PFSK-1 (cell line): ENCODE measurements at regions not wholly inside any gene's neighbourhood (a gene's known extent, or its start where the extent isn't known, plus 50 kb on each side); places are given as distances from the start of the nearest gene placed in this dataset.

Experiments
- FOXP2 ChIP-seq: optimal IDR thresholded peaks from 2 replicates; pipeline ENCODE3; 2011; ENCODE audit warnings: borderline replicate concordance, control low read depth, inconsistent platforms; ENCODE audit not compliant: insufficient read depth; ENCODE audit errors: extremely low read length, extremely low read depth
- POLR2AphosphoS5 ChIP-seq: IDR thresholded peaks from 2 replicates; pipeline ENCODE4 v1.6.1; 2012; ENCODE audit warnings: low read depth, mild to moderate bottlenecking, control low read depth, low read length, moderate library complexity
- REST ChIP-seq, 2 experiments: IDR thresholded peaks; 2 replicates each; pipeline versions ENCODE4 v1.6.1 to v1.8.0; 2011 to 2012; ENCODE audit warnings: low read depth in 2 of 2, low read length in 2 of 2, control low read depth in 1 of 2, inconsistent platforms in 1 of 2, mild to moderate bottlenecking in 1 of 2, moderate library complexity in 1 of 2; ENCODE audit not compliant: insufficient read depth in 1 of 2
- SIN3A ChIP-seq: IDR thresholded peaks from 2 replicates; pipeline ENCODE4 v1.6.1; 2012; ENCODE audit warnings: mild to moderate bottlenecking, low read length, moderate library complexity, borderline replicate concordance; ENCODE audit not compliant: insufficient read depth
- TAF1 ChIP-seq: IDR thresholded peaks from 2 replicates; pipeline ENCODE4 v1.6.1; 2012; ENCODE audit warnings: low read length, control low read depth, borderline replicate concordance; ENCODE audit not compliant: insufficient read depth

- no peak for TF ChIP-seq FOXP2
- no peak for TF ChIP-seq REST (IDR thresholded peaks at IDR 0.05; ENCODE audit: insufficient read depth in 1 of 2, low read depth in 2 of 2, low read length in 2 of 2)
- TF ChIP-seq TAF1 = no peak
- TF ChIP-seq SIN3A = no peak
- TF ChIP-seq POLR2AphosphoS5 = no peak
Measured at GRCh38 chr2:105150231-105150630, 91.3 kb upstream of the GPR45 start.

- TF ChIP-seq TAF1 (no peak), FOXP2 (no peak), POLR2AphosphoS5 (no peak), SIN3A (no peak), REST (IDR thresholded peaks at IDR 0.05; ENCODE audit: insufficient read depth in 1 of 2, low read depth in 2 of 2, low read length in 2 of 2) (no peak)
Measured at GRCh38 chr2:105154119-105154818, 87.3 kb upstream of the GPR45 start.

- TF ChIP-seq REST (IDR thresholded peaks at IDR 0.05; ENCODE audit: insufficient read depth in 1 of 2, low read depth in 2 of 2, low read length in 2 of 2) (no peak), SIN3A (no peak), TAF1 (no peak), FOXP2 (no peak), POLR2AphosphoS5 (no peak)
Measured at GRCh38 chr2:105156166-105156565, 85.4 kb upstream of the GPR45 start.

- TF ChIP-seq TAF1 = no peak
Measured at GRCh38 chr2:105158002-105158401, 83.5 kb upstream of the GPR45 start.

- no peak for TF ChIP-seq TAF1
- TF ChIP-seq SIN3A = no peak
- no peak for TF ChIP-seq POLR2AphosphoS5
- no peak for TF ChIP-seq FOXP2
- TF ChIP-seq REST (IDR thresholded peaks at IDR 0.05; ENCODE audit: insufficient read depth in 1 of 2, low read depth in 2 of 2, low read length in 2 of 2) = no peak
Measured at GRCh38 chr2:105166688-105167087, 74.9 kb upstream of the GPR45 start.
